ENCODE measurements at regions not wholly inside any gene's neighbourhood (a gene's known extent, or its start where the extent isn't known, plus 50 kb on each side); places are given as distances from the start of the nearest gene placed in this dataset.
"Not testable (repeated sequence)": the region's sequence is repeated elsewhere in the genome, so short reads cannot be mapped to it uniquely, and the experiment has no call there.

DNA sequence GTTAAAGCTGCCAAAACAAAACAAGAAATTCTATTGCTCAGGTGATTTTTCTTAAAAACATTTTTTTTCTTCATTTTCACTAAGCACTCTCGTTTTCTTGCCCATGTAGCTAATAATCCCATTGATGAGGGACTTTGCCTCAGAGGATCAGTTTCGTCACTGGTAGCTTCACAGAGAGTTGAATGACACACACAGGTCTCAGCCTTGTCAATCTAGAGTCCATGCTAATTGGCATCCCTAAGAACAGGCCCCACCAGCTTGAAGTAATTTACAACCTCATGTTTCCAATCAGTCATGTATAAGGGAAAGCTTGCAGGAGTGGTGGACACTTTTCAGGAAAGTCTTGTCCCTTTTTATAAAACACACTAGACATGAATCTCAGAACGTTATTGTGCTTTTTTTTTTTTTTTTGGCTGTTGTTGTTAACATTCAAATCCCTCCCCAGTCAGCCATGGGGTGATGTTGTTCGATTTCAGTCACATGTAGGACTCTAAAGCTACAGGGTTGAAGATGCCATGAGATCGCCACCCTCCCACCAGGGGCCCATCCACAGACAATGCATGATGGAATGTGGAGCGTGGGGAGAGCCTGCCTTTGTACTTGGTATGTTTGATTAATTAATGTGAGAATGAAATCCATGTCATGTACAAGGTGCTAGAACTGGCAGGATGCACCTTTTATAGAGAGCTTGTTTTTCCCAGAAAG lies 232.4 kb upstream of the FZD8 start:
- no peak for DNase-seq

DNA sequence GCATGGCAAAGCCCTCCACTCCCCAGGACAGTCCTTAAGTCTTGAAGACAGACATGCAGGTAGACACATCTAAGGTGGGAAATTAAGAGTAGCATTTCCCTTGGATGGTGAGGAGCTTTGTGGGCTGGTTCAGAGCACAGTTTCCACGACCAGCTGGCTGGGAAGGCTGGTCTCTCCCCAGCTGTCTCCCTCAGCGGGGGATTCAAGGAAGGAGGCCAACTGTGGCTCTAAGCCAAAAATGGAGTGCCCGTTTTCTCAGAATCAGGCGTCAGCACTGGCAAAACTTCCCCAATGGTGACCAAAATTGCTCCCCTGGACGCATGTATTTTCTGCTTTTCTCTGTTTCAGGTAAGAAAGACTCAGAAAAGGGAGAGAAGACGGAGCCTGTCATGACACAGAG lies 230.6 kb upstream of the FZD8 start:
- DNase-seq, result no peak

DNA sequence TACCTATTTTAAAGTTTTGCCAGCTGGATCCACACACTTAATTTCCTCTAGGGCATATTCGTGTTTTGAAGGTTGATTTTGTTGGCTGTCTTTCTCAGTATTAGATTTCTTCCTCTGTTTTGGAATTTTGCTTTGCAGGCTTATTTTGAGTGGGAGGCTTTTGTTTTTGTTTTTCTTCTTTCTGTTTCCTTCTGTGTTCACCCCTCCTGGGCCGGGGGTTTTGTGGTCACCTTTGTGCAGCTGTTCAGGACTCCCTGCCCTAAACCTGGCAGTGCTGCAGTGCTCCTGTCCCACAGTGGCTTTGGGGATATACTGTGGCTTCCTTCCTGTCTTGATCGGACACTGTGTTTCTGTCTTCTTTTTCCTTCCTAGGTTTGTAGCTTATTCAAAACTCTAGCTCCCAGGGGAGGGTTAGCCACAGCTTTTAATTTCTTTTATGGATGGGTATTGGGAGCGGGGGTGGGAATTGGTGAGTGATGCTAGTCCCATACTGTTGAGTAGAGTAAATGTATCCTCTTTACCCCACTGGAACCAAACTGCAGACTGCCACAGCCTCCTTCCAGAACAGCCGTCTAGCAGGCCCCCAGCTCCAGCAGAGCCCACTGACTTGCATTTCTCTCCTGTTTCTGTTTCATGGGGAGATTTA lies 228.7 kb upstream of the FZD8 start:
- DNase-seq, result no peak

DNA sequence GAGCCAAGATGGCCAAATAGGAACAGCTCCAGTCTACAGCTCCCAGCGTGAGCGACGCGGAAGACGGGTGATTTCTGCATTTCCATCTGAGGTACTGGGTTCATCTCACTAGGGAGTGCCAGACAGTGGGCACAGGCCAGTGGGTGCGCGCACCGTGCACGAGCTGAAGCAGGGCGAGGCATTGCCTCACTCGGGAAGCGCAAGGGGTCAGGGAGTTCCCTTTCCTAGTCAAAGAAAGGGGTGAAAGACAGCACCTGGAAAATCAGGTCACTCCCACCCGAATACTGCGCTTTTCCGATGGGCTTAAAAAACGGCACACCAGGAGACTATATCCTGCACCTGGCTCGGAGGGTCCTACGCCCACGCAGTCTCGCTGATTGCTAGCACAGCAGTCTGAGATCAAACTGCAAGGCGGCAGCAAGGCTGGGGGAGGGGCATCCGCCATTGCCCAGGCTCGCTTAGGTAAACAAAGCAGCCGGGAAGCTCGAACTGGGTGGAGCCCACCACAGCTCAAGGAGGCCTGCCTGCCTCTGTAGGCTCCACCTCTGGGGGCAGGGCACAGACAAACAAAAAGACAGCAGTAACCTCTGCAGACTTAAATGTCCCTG lies 216.7 kb upstream of the FZD8 start:
- not testable (repeated sequence) for DNase-seq

DNA sequence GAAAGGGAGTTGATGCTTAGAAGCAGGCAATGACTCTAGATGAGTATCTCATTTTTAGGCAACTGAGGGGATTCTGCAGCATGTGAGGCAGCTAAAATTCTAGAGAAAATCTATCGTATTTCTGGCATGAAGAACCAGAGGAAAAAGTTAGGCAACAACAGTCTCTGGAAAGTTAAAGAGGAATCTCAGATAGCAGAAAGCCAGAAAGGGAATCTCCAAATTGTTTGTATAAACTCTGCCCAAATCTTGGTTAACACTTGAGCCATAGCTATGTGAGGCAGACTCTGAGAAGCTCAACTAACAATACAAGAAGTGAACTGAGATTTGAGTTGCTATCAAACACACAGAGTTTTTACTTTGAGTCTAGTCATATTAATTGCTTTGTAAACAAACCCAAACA lies 215.8 kb upstream of the FZD8 start:
- no peak for DNase-seq

DNA sequence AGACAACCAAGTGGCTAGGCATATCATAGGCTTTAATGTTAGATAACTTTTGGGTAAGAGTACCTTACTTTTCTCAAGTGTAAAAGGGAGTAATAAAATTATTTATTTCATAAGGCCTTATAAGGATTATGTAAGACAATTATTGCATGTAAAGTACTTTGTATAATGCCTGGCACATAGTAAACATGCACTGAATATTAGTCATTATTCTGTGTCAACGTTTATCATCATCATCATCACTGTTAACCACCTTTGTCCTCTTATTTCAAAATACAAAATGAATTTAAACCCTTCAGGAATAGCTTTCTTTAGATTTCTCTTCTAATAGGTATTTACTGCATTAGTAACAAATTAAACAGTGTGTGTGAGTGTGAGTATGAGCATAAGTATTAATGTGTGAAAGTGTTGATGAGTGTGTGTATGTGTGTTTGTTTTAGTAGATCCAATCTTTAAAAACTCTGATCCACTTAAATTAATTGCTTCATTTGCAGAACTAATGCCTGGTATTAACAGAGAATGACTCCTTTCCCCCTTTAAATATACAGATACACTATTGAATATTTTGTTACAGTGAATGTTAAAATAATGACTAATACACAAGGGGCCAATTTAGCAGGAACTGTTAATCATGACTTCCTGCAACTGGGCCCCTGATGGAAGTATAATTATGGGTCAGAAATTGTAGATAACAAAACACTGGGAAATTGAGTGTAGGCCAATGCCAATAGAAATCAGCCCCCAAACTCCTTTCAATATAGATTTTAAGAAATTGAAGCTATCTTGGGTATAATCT lies 213.3 kb upstream of the FZD8 start:
- no peak for DNase-seq

DNA sequence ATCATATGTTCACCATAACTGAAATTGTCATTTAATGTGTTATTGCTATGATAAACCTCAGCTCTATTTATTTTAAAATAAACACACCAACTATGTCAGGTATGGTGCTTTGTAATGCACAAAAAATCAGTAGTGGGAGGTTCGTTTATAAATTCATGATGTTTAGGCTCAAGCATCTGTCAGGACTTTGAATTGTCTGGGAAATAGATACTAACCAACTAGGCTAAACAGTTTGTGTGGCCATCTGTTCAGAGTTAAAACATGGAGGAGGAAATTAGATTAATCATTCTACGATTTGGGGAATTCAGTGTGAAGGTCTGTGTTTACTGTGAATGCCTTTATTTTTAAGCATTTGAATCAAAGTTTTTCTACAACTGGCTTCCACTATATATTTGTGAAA lies 212.6 kb upstream of the FZD8 start:
- DNase-seq, result no peak

DNA sequence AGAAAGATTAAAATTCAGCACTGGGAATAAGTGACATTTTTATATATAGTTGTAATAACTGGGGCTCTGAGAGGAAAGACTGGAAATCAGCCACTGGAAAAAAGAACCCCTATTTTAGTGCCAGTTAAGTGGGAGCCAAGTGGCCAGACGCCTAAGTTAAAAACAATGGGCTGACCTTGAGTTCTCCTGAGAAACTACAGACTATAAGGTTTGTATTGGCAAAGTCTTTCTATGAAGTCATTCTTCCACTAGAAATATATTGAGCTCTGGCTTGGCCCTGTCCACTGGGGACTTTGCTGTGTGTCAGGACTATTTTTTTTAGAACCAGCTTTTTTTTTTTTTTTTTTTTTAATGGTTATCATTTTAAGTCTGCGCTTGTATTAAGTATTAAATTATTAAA lies 210.6 kb upstream of the FZD8 start:
- no peak for DNase-seq

DNA sequence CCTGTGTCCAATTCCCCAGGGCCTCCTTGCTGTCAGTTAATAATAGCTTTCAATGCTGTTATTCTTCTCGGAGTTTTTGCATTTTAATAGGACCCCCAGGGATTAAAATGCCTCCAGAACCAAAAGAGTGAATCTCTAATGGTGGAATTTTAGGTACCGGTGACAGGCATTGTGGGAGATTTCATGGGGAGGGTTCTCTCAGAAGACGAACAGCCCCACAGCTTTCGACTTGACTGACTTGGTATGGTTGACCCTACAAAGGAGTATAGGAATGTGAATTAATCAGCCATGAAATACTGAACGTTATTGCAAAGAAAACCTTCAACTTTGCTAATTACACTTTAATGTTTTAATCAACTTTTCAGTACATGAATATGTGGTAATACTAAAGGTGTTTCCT lies 206.3 kb upstream of the FZD8 start:
- no peak for DNase-seq

DNA sequence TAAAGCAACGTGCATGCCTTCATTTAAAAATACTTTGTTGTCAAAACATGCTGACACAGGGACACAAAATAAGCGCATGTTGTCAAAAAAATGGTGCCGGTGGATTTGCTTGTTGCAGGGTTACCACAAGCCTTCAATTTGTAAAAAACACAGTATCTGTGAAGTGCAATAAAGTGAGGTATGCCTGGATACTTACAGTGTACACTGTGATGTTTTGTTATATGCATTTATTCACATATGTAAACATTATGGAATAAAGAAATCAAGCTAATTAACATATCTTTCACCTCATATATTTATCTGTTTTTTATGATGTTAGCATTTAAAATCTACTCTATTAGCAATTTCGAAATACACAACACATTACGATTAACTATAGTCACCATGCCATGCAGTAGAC lies 202.6 kb upstream of the FZD8 start:
- no peak for DNase-seq

DNA sequence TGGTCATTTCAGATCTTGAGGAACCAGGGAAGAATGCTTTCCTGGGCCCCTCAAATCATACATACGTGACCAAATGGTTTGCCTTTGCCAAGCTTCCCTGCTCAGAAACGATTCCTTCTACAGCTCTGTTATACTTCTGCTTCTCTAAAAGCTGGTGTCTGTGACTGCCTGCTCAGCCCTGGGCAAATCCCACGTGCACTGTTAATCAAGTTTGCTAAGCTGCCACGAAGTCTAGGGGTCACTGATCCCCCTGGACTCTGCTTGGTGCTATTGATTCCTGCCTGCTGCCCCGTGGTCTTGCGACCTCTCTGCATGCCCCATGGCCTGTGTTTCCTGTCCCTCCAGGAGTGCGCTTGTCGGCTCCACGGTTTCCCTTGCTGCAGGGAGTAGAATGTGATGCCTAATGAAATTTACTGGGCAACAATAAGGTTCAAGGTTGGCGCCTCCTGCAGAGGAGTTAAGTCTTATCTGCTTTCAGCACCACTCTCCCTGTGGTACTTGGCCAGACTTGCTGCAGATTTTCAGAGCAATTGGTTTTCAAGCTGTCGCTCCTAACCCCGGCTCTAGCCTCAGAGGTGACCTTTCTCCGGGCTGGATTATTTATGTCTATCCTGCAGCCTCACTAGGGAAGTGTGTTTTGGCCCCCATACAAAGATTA lies 201.6 kb upstream of the FZD8 start:
- no peak for DNase-seq

DNA sequence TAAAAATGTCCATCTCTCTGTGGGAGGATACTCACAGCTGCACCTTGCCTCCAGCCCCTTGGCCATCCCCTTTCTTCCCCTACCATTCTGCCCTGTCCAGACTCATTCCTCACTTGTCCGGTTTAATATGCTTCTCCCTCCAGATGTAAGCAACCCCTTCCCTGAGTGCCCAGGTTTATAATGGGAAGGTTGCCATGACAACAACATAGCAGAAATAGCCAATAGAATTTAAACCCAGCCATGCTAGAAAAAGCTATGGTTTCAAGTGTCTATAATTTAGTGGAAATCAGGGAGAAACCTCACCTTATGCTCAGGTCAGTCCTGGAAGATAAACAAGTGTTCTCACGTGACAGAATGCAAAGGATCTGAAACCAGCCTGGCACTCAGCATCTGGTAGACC lies 196.0 kb upstream of the FZD8 start:
- DNase-seq, result no peak

DNA sequence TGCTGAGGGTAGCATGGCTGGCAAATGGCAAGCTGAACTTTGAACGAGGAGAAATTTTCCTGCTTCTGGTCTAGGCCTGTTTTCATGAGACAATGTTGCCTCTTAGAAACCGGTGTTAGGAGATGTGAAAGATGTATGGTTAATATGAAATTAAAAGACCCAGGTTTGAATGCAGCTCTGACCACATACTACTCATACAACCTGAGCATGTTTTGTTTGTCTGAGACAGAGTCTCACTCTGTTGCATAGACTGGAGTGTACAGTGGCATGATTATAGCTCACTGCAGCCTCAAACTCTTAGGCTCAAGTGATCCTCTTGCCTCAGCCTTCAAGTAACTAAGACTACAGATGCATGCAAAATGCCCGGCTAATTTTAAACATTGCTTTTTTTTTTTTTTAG lies 193.4 kb upstream of the FZD8 start:
- DNase-seq, result no peak

DNA sequence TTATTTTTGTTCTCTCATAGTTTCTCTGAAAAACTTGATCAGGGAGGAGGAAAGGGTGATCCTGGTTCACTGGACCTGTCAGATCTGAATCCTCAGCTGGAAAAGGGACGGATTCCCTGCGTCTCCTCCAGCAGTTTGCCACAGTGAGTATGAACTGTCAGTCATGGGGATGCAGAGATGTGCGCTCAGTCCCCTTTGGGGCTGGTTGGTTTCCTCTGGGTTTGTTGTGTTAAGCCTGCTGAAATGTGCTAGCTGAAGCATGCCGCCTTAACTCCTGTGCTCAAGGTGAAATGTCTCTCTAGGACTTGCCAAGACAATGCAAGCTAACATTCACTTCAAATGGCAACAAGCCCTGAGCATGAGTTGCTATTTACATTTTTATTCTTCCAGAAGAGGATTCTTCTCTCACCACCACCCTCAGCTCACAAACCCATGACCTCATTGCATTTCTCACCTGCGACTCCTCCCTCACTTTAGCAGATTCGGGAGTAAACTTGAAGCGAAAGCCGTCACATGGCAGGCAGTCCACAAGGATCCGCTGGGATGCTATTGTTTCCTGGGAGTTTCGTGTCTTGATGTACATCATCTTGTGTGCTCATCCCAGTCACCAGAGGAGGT lies 192.9 kb upstream of the FZD8 start:
- no peak for DNase-seq

DNA sequence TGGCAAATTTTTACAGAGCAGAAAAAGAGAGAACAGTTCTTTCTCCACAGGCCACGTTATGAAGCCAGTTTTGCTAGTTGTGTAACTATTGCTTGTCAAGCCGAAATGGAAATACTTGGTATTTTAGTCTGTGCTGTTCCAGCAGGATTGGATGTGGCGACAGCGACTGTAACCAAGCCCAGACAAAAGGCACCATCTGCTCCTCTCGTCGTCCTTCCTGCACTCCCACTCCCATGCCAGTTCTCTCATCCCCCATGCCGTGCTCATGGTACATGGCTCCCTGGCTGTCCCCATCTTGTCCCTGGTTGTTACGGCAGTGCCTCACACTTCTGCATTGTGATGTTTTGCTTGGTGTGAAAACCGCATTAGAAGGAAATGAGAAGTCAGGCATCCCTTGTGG lies 185.7 kb upstream of the FZD8 start:
- no peak for DNase-seq

DNA sequence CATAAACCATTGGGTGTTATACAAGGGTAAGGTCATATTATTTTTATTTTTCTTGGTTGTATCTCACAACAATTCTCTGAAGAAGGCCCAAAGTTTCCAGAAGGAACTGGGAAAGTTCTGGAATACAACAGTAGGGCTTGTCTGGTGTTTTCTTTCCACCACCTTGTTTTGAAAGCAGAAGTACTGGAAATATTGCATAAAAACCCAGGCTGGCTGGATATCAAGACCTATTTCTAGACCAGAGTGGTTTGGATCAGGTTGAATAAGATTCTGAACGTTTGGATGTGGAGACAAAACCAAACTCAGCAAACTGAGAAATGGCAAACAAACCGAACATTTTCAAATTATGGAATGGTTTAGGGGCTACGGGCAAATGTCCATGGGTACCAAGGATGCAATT lies 182.6 kb upstream of the FZD8 start:
- no peak for DNase-seq

DNA sequence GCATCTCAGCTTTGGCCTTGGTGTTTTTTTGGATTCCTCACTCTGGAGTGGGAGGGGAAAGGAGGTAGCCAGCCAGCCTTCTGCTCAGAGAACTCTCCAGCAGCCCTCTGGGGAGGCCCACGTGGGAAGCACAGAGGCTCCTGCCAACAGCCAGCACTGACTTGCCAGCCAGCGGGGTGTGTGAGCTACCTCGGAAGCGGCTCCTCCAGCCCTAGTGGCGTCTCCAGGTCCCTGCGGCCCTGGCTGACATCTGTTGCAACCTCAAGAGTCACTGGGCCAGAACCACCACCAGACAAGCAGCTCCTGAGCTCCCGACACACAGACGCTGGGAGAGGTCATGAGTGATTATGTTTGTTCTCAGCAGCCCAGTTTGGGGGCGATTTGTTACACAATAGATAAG lies 180.2 kb upstream of the FZD8 start:
- no peak for DNase-seq

DNA sequence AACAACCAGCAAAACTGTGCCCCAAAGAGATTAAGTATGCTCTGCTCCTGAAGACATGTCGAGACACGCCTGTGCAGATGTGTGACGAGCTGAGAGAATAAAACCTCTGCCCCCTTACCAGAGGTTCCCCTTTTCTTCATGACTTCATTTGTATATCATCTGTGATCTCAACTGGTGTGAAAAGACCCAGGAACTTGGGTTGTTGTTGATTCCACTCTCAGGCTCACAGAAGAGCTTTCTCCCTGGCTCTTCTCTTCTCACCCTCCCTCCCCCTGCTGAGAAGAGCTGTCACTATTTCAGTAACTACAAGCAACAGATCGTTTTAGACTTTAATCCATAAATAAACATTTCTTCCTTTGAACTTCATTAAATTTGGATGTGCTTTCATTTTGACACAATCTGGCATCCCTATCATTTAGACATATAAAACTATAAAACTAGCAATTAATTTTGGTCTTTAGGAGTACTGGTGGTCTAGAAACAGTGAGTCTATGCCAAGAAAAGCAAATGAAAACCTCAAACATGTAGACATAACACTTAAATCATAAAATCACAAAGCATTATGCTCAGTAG lies 179.3 kb upstream of the FZD8 start:
- no peak for DNase-seq

DNA sequence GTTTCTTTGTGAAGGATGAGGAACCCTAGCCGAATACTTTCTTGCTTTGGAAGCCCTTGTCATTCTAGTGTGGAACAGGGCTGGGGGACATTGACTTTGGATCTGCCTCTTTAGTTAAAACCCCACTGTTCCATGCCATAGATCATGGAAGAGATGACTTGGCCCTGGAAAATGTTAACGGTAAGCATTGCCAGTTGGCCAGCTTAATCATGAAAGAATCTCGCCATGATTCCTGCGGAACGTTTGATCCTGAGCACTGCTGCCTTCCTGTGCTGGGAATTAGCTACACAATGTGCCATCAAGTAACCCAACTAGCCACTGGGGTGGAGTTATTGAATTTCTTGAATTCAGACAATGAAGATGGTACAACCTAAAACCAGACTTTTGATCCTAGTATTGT lies 177.6 kb upstream of the FZD8 start:
- no peak for DNase-seq

DNA sequence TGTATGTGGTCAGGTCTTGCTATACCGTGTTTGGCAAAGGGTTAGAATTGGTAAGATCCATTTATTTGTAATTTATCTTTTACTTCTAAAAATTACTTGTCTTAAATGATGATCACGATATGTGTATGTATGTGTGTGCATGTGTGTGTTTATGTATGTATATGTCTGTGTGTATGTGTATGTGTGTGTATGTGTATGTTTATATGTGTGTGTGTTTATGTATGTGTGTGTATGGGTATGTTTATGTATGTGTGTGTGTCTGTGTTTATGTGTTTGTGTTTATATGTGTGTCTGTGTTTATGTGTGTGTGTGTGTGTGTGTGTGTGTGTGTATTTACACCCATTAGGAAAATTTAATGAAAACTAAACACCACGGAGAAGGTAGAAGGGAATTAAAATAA lies 176.9 kb upstream of the FZD8 start:
- no peak for DNase-seq

DNA sequence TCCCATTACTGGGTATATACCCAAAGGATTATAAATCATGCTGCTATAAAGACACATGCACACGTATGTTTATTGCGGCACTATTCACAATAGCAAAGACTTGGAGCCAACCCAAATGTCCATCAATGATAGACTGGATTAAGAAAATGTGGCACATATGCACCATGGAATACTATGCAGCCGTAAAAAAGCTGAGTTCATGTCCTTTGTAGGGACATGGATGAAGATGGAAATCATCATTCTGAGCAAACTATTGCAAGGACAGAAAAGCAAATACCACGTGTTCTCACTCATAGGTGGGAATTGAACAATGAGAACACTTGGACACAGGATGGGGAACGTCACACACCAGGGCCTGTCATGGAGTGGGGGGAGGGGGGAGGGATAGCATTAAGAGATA lies 175.0 kb upstream of the FZD8 start:
- DNase-seq, result not testable (repeated sequence)

DNA sequence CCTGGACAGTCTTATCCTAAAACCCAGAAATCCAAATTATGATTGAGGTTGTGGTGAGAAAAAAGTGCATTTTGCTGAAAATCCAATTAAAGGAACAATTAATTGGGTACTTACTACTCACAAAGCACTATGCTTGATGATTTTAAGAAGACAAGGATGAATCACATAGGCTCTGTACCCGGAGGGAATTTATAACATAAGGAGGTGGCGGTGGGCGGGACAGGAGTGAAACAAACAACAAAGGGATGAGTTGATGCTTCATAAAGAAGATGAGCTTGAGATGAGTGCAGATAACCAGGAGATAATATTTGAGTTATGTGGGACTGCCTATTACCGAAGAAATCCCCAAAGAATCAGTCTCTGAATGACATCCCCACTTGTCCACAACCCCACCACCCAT lies 171.1 kb upstream of the FZD8 start:
- no peak for DNase-seq

DNA sequence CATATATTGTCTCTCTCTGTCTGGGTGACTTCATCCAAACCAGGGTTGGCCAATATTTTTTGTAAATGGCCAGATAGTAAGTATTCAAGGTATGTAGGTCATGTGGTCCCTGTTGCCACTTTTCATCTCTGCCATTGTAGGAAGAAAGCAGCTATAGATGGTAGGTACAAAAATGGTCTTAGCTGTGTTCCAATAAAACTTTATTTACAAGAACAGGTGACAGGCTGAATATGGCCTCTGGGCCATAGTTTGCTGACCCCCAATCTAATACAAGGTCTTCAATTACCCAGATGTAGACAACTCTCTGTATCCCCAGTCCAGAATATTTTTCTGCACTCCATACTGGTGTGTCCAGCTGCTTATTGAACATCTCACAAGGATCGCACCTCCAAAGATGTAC lies 166.2 kb upstream of the FZD8 start:
- DNase-seq, result no peak

All from hematopoietic multipotent progenitor cell treated with erythropoietin and hydrocortisone succinate and interleukin-3 and kit ligand, for 6 days (in vitro differentiated cells).